DMS53 (cell line): ENCODE measurements at regions not wholly inside any gene's neighbourhood (a gene's known extent, or its start where the extent isn't known, plus 50 kb on each side); places are given as distances from the start of the nearest gene placed in this dataset.
"Not testable (repeated sequence)": the region's sequence is repeated elsewhere in the genome, so short reads cannot be mapped to it uniquely, and the experiment has no call there.

Experiments used
- DNase-seq: peaks from one replicate; lab custom pipeline; 2025; lab: John Stamatoyannopoulos, UW

- peak; percentile 60 for DNase-seq
Measured at GRCh38 chr9:89670801-89671434, 66.1 kb downstream of the GADD45G start.

- no peak for DNase-seq
Measured at GRCh38 chr9:89674667-89675057, 69.8 kb downstream of the GADD45G start.

GRCh38 chr9:89675058-89675742, 70.4 kb downstream of the GADD45G start:
- DNase-seq: peak; percentile 51

- peak; percentile 99 for DNase-seq
Measured at GRCh38 chr9:89676281-89676680, 71.5 kb downstream of the GADD45G start.

- peak; percentile 82 for DNase-seq
Measured at GRCh38 chr9:89677702-89678395, 73.0 kb downstream of the GADD45G start.

- DNase-seq: peak; percentile 62
Measured at GRCh38 chr9:89678396-89679015, 73.7 kb downstream of the GADD45G start.

GRCh38 chr9:89679016-89679415, 74.2 kb downstream of the GADD45G start:
- no peak for DNase-seq

- DNase-seq: no peak
Measured at GRCh38 chr9:89679581-89679980, 74.8 kb downstream of the GADD45G start.

GRCh38 chr9:89680547-89681467, 76.0 kb downstream of the GADD45G start:
- DNase-seq: no peak

GRCh38 chr9:89681468-89681859, 76.7 kb downstream of the GADD45G start:
- not testable (repeated sequence) for DNase-seq

- DNase-seq: no peak
Measured at GRCh38 chr9:89683626-89684025, 78.8 kb downstream of the GADD45G start.

- DNase-seq: no peak
Measured at GRCh38 chr9:89684218-89684617, 79.4 kb downstream of the GADD45G start.

- DNase-seq: no peak
Measured at GRCh38 chr9:89684912-89685636, 80.3 kb downstream of the GADD45G start.

- DNase-seq: no peak
Measured at GRCh38 chr9:89685698-89686097, 80.9 kb downstream of the GADD45G start.

GRCh38 chr9:89686126-89686525, 81.3 kb downstream of the GADD45G start:
- DNase-seq: peak; percentile 92

- no peak for DNase-seq
Measured at GRCh38 chr9:89686621-89687020, 81.8 kb downstream of the GADD45G start.

- DNase-seq: peak; percentile 67
Measured at GRCh38 chr9:89687188-89687587, 82.4 kb downstream of the GADD45G start.

GRCh38 chr9:89687848-89688247, 83.0 kb downstream of the GADD45G start:
- no peak for DNase-seq

- DNase-seq: not testable (repeated sequence)
Measured at GRCh38 chr9:89689321-89689720, 84.5 kb downstream of the GADD45G start.

GRCh38 chr9:89690334-89690912, 85.6 kb downstream of the GADD45G start:
- DNase-seq: peak; percentile 47
